ENCODE measurements at regions not wholly inside any gene's neighbourhood (a gene's known extent, or its start where the extent isn't known, plus 50 kb on each side); places are given as distances from the start of the nearest gene placed in this dataset.

DNA sequence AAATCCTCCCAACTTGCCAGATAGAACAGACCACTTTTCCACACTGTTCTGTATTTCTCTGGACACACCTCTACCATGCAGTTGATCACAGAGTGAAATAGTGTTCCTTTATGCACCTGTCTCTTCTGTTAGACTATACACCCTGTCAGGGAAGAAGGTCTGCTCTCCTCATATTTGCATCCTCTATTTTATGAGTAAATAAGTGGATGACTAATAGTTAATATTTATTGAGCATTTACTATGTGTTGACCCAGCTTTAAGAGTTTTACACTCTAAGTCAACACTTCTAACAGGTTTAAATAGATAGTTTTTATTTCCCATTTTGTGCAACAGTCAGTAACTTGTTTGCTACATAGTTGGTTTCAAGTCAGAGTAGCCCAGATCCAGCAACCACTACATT lies 452.8 kb upstream of the MPDZ start (continued):
- TF ChIP-seq, protein P1, sequence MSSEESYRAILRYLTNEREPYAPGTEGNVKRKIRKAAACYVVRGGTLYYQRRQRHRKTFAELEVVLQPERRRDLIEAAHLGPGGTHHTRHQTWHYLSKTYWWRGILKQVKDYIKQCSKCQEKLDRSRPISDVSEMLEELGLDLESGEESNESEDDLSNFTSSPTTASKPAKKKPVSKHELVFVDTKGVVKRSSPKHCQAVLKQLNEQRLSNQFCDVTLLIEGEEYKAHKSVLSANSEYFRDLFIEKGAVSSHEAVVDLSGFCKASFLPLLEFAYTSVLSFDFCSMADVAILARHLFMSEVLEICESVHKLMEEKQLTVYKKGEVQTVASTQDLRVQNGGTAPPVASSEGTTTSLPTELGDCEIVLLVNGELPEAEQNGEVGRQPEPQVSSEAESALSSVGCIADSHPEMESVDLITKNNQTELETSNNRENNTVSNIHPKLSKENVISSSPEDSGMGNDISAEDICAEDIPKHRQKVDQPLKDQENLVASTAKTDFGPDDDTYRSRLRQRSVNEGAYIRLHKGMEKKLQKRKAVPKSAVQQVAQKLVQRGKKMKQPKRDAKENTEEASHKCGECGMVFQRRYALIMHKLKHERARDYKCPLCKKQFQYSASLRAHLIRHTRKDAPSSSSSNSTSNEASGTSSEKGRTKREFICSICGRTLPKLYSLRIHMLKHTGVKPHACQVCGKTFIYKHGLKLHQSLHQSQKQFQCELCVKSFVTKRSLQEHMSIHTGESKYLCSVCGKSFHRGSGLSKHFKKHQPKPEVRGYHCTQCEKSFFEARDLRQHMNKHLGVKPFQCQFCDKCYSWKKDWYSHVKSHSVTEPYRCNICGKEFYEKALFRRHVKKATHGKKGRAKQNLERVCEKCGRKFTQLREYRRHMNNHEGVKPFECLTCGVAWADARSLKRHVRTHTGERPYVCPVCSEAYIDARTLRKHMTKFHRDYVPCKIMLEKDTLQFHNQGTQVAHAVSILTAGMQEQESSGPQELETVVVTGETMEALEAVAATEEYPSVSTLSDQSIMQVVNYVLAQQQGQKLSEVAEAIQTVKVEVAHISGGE (CRISPR knock-in tag; IDR thresholded peaks at IDR 0.05), result no peak

DNA sequence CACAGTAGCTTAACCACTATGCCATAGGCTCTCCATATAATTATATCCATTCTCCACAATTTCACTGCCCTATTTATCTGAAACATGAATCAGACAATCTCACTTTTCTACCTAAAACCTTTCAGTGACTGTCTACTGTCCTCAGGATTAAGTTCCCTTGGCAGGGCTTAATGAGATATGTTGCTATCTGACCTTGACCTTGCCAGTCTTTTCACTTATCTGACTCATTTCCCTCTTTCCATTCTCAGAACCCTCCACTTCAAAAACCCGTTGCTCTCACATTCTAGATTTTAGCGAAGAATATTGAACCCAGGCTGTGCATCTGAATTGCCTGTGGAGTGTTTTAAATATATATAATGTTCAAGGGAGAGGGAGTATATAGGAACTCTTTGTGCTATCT lies 452.1 kb upstream of the MPDZ start:
- WGBS (ENCODE audit: insufficient coverage, low coverage, missing lambda C conversion rate), result 0% methylated on average over 2 of the region's 2 CpGs
- no peak overlapping the region for H2AFZ ChIP-seq (ENCODE audit: low read depth, low read length)
- no peak for ATAC-seq
- in situ Hi-C loops (cut with MboI) (no loop called here), intact Hi-C loops (cut with micrococcal nuclease) (no loop called here)
- DNase-seq (ENCODE audit: extremely low read depth in 1 of 4, low spot score in 3 of 4), result no peak
- H3K9ac ChIP-seq (ENCODE audit: insufficient read depth in 1 of 2, low read depth in 2 of 2, low read length in 2 of 2), result no peak overlapping the region
- POLR2A ChIA-PET, result no interaction called here
- no peaks in the 10 kb centered on the region for H3K4me1 ChIP-seq (replicated peaks in 1 of 2; ENCODE audit: control insufficient read depth in 2 of 2, insufficient read depth in 2 of 2, low read length in 2 of 2)
- FAIRE-seq, result no peak
- H3K4me3 ChIP-seq, result no peak overlapping the region
- no peak overlapping the region for H3K4me2 ChIP-seq (ENCODE audit: insufficient read depth, low read length)
- no peaks in the 10 kb centered on the region for H3K36me3 ChIP-seq (ENCODE audit: control insufficient read depth, insufficient read depth, low read length)
- CTCF ChIA-PET (ENCODE audit: low intra/inter-chr PET ratio), result no interaction called here
- no peaks in the 10 kb centered on the region for H3K9me3 ChIP-seq (replicated peaks; ENCODE audit: control insufficient read depth, insufficient read depth, low read depth, low read length)
- no peaks in the 10 kb centered on the region for H3K27me3 ChIP-seq (ENCODE audit: control insufficient read depth in 2 of 2, insufficient read depth in 2 of 2, low read length in 2 of 2)
- H3K79me2 ChIP-seq (ENCODE audit: control insufficient read depth, insufficient read depth, low read length), result no peaks in the 10 kb centered on the region
- H3K9me1 ChIP-seq (ENCODE audit: control insufficient read depth, insufficient read depth, low read length), result no peaks in the 10 kb centered on the region
- no TSS peak for BruUV-seq (replicated peaks)
- H3K27ac ChIP-seq (ENCODE audit: extremely low read depth, low read depth, low read length), result no peak overlapping the region
- H4K20me1 ChIP-seq (replicated peaks; ENCODE audit: control insufficient read depth, insufficient read depth, low read length), result no peaks in the 10 kb centered on the region
- TF ChIP-seq NR3C1 (CRISPR knock-in tag; IDR thresholded peaks at IDR 0.05) (no peak), TAF9B (IDR thresholded peaks at IDR 0.05; ENCODE audit: partially characterized antibody) (no peak), ZNF217 (CRISPR knock-in tag; IDR thresholded peaks at IDR 0.05) (no peak), MCM7 (IDR thresholded peaks at IDR 0.05) (no peak), EHMT2 (IDR thresholded peaks at IDR 0.05) (no peak), SIRT6 (IDR thresholded peaks at IDR 0.05; ENCODE audit: low read depth, low read length) (no peak), ZNF766 (CRISPR knock-in tag; conservative IDR thresholded peaks at IDR 0.05) (no peak), ZNF175 (CRISPR knock-in tag; IDR thresholded peaks at IDR 0.05; ENCODE audit: low read depth) (no peak), ZBTB8A (IDR thresholded peaks at IDR 0.05; ENCODE audit: partially characterized antibody) (no peak)
- TF ChIP-seq, protein P2, sequence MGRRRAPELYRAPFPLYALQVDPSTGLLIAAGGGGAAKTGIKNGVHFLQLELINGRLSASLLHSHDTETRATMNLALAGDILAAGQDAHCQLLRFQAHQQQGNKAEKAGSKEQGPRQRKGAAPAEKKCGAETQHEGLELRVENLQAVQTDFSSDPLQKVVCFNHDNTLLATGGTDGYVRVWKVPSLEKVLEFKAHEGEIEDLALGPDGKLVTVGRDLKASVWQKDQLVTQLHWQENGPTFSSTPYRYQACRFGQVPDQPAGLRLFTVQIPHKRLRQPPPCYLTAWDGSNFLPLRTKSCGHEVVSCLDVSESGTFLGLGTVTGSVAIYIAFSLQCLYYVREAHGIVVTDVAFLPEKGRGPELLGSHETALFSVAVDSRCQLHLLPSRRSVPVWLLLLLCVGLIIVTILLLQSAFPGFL (CRISPR knock-in tag; IDR thresholded peaks at IDR 0.05), result no peak

Data from K562 (cell line).